Neural cell (in vitro differentiated cells): ENCODE measurements at regions not wholly inside any gene's neighbourhood (a gene's known extent, or its start where the extent isn't known, plus 50 kb on each side); places are given as distances from the start of the nearest gene placed in this dataset.

Source experiments
- H2AFZ ChIP-seq: fragments of 200-600, 300-800 bp; sonication (generic), shearing (Covaris generic); 2 replicates; pipeline ENCODE4 v1.6.0; 2014; ENCODE audit warnings: low read depth, mild to moderate bottlenecking, antibody characterized with exemption, low read length, moderate library complexity
- H3F3A ChIP-seq: fragments of 200-600 bp; shearing (Covaris generic); 2 replicates; pipeline ENCODE4 v1.6.1; 2016; ENCODE audit warnings: mild to moderate bottlenecking, moderate library complexity, mixed read lengths, antibody characterized with exemption, low read length; ENCODE audit not compliant: insufficient read depth, poor library complexity, severe bottlenecking
- H3K27ac ChIP-seq: fragments of 200-600, 300-800 bp; sonication (generic), shearing (Covaris generic); 2 replicates; pipeline ENCODE4 v1.5.1; 2014; ENCODE audit warnings: mild to moderate bottlenecking, low read length, moderate library complexity
- H3K27me3 ChIP-seq: fragments of 300-800, 200-600 bp; sonication (generic), shearing (Covaris generic); 2 replicates; pipeline ENCODE4 v1.6.0; 2014; ENCODE audit warnings: mild to moderate bottlenecking, low read depth, low read length, moderate library complexity; ENCODE audit not compliant: insufficient read depth
- H3K36me3 ChIP-seq: fragments of 300-800, 200-600 bp; sonication (generic), shearing (Covaris generic); 2 replicates; pipeline ENCODE4 v1.5.1; 2014; ENCODE audit warnings: mild to moderate bottlenecking, antibody characterized with exemption, low read length, moderate library complexity; ENCODE audit not compliant: insufficient read depth
- H3K4me2 ChIP-seq: fragments of 300-800, 200-600 bp; sonication (generic), shearing (Covaris generic); 2 replicates; pipeline ENCODE4 v1.6.0; 2014; ENCODE audit warnings: mild to moderate bottlenecking, low read length
- H3K4me3 ChIP-seq: fragments of 300-800, 200-600 bp; sonication (generic), shearing (Covaris generic); 2 replicates; pipeline ENCODE4 v1.5.1; 2014; ENCODE audit warnings: mild to moderate bottlenecking, low read length, moderate library complexity
- H3K79me2 ChIP-seq: fragments of 200-600 bp; shearing (Covaris generic); replicated peaks from 2 replicates; pipeline ENCODE4 v1.6.0; 2014; ENCODE audit warnings: mild to moderate bottlenecking, low read length, moderate library complexity; ENCODE audit not compliant: insufficient read depth
- H3K9ac ChIP-seq: fragments of 300-800, 200-600 bp; sonication (generic), shearing (Covaris generic); 2 replicates; pipeline ENCODE4 v1.6.1; 2016; ENCODE audit warnings: mild to moderate bottlenecking, low read length, mixed read lengths
- H3K9me2 ChIP-seq: fragments of 200-600 bp; shearing (Covaris generic); 2 replicates; pipeline ENCODE4 v1.6.1; 2016; ENCODE audit warnings: mild to moderate bottlenecking, low read length, mixed read lengths; ENCODE audit not compliant: insufficient read depth
- H3K9me3 ChIP-seq: fragments of 200-600, 300-800 bp; sonication (generic), shearing (Covaris generic); 2 replicates; pipeline ENCODE4 v1.6.1; 2016; ENCODE audit warnings: mild to moderate bottlenecking, mixed run types, low read length, moderate library complexity, mixed read lengths
- H4K20me1 ChIP-seq: fragments of 200-600 bp; shearing (Covaris generic); 2 replicates; pipeline ENCODE4 v1.6.1; 2016; ENCODE audit warnings: mild to moderate bottlenecking, mixed run types; ENCODE audit not compliant: insufficient read depth
- CTCF ChIP-seq: fragments of 450-650 bp; IDR thresholded peaks from 2 replicates; pipeline ENCODE4 v1.5.1; 2014; ENCODE audit warnings: antibody characterized with exemption, mild to moderate bottlenecking, moderate library complexity; ENCODE audit not compliant: poor library complexity, severe bottlenecking
- EP300 ChIP-seq: fragments of 450-650 bp; conservative IDR thresholded peaks from 2 replicates; pipeline ENCODE4 v1.6.1; 2014; ENCODE audit warnings: antibody characterized with exemption, mild to moderate bottlenecking, moderate library complexity; ENCODE audit not compliant: poor library complexity, severe bottlenecking
- EZH2 ChIP-seq: fragments of 200-600, 300-800 bp; shearing (Covaris generic), sonication (generic); IDR thresholded peaks from 2 replicates; pipeline ENCODE4 v1.6.1; 2014; ENCODE audit warnings: antibody characterized with exemption, low read length, borderline replicate concordance, mild to moderate bottlenecking; ENCODE audit not compliant: insufficient read depth, poor library complexity, severe bottlenecking
- MXI1 ChIP-seq: fragments of 450-650 bp; conservative IDR thresholded peaks from 2 replicates; pipeline ENCODE4 v1.6.1; 2014; ENCODE audit warnings: antibody characterized with exemption, mild to moderate bottlenecking; ENCODE audit not compliant: poor library complexity, severe bottlenecking
- POLR2AphosphoS5 ChIP-seq: IDR thresholded peaks from 2 replicates; pipeline ENCODE4 v1.6.1; 2012
- RAD21 ChIP-seq: fragments of 450-650 bp; conservative IDR thresholded peaks from 2 replicates; pipeline ENCODE4 v1.6.1; 2014; ENCODE audit warnings: antibody characterized with exemption, mild to moderate bottlenecking, moderate library complexity
- REST ChIP-seq: IDR thresholded peaks from 2 replicates; pipeline ENCODE4 v1.6.1; 2012; ENCODE audit warnings: borderline replicate concordance
- SMC3 ChIP-seq: fragments of 450-650 bp; conservative IDR thresholded peaks from 2 replicates; pipeline ENCODE4 v1.6.1; 2014; ENCODE audit warnings: antibody characterized with exemption, mild to moderate bottlenecking, moderate library complexity; ENCODE audit not compliant: poor library complexity
- TAF1 ChIP-seq: IDR thresholded peaks from 2 replicates; pipeline ENCODE4 v1.6.1; 2012; ENCODE audit warnings: low read depth

- TF ChIP-seq CTCF, result no peak
- no peaks in the 10 kb centered on the region for H3K79me2 ChIP-seq
- H3K9me3 ChIP-seq, result no peaks in the 10 kb centered on the region
- no peaks in the 10 kb centered on the region for H3K27me3 ChIP-seq
- no peaks in the 10 kb centered on the region for H3K36me3 ChIP-seq
- no peak overlapping the region for H2AFZ ChIP-seq
- H3K9me2 ChIP-seq, result no peaks in the 10 kb centered on the region
- no peak overlapping the region for H3K4me2 ChIP-seq
- no peak overlapping the region for H3K9ac ChIP-seq
- H4K20me1 ChIP-seq, result no peaks in the 10 kb centered on the region
- H3F3A ChIP-seq, result no peaks in the 10 kb centered on the region
- H3K4me3 ChIP-seq, result no peak overlapping the region
- H3K27ac ChIP-seq, result no peak overlapping the region
Measured at GRCh38 chr5:169435506-169436229, 134.7 kb upstream of the SLIT3 start.

- no peak overlapping the region for H2AFZ ChIP-seq
- H3K27me3 ChIP-seq, result no peaks in the 10 kb centered on the region
- no peaks in the 10 kb centered on the region for H3K9me3 ChIP-seq
- H3K36me3 ChIP-seq, result no peaks in the 10 kb centered on the region
- TF ChIP-seq EP300 (no peak), MXI1 (no peak), EZH2 (no peak), CTCF (no peak), POLR2AphosphoS5 (no peak), SMC3 (no peak), TAF1 (no peak), RAD21 (no peak), REST (no peak)
- no peak overlapping the region for H3K27ac ChIP-seq
- H3K9me2 ChIP-seq, result no peaks in the 10 kb centered on the region
- H3F3A ChIP-seq, result no peaks in the 10 kb centered on the region
- no peaks in the 10 kb centered on the region for H4K20me1 ChIP-seq
- no peak overlapping the region for H3K9ac ChIP-seq
- no peaks in the 10 kb centered on the region for H3K79me2 ChIP-seq
- no peak overlapping the region for H3K4me3 ChIP-seq
- no peak overlapping the region for H3K4me2 ChIP-seq
Measured at GRCh38 chr5:169433221-169433651, 132.3 kb upstream of the SLIT3 start.
